Calu3 (cell line): ENCODE measurements at regions not wholly inside any gene's neighbourhood (a gene's known extent, or its start where the extent isn't known, plus 50 kb on each side); places are given as distances from the start of the nearest gene placed in this dataset.

Experiments
- BruUV-seq: library from RNA; stranded (reverse); fragments of 400-500 nt; replicated peaks from 2 replicates; lab custom pipeline; 2021; lab: Mats Ljungman, UMichigan
- CTCF ChIA-PET: fragments of 300-600 bp; sonication (Branson Sonifier 250); formaldehyde crosslinking; loops from one replicate; lab custom pipeline; 2022; ENCODE audit warnings: antibody characterized with exemption; lab: Charles Lee
- DNase-seq: peaks from one replicate; pipeline ENCODE4 v3.0.0; 2022
- H3K27ac Mint-ChIP-seq: one replicate; pipeline ENCODE4 v1.8.0; 2022; ENCODE audit warnings: mixed read lengths; ENCODE audit not compliant: unreplicated experiment
- H3K27me3 Mint-ChIP-seq: one replicate; pipeline ENCODE4 v1.8.0; 2022; ENCODE audit warnings: mixed read lengths; ENCODE audit not compliant: unreplicated experiment
- H3K36me3 Mint-ChIP-seq: one replicate; pipeline ENCODE4 v1.8.0; 2022; ENCODE audit warnings: mild to moderate bottlenecking, moderate library complexity, mixed read lengths; ENCODE audit not compliant: insufficient read depth, unreplicated experiment
- H3K4me1 Mint-ChIP-seq: one replicate; pipeline ENCODE4 v1.8.0; 2022; ENCODE audit warnings: mild to moderate bottlenecking, low read depth, mixed read lengths; ENCODE audit not compliant: unreplicated experiment
- H3K4me3 Mint-ChIP-seq: one replicate; pipeline ENCODE4 v1.8.0; 2022; ENCODE audit warnings: mild to moderate bottlenecking, low read depth, moderate library complexity, mixed read lengths; ENCODE audit not compliant: unreplicated experiment
- H3K9me3 Mint-ChIP-seq: one replicate; pipeline ENCODE4 v1.8.0; 2022; ENCODE audit warnings: low read depth, mixed read lengths; ENCODE audit not compliant: unreplicated experiment
- intact Hi-C: fragments of 100-400 bp; cut with micrococcal nuclease; formaldehyde crosslinking; loops from one replicate; pipeline ENCODE4 v1.10.0; 2022; ENCODE audit not compliant: unreplicated experiment
- TF ChIP-seq, protein P1 (sequence below): fragments of 200-600 bp; IDR thresholded peaks from one replicate; pipeline ENCODE4 v1.8.0; 2022; ENCODE audit warnings: antibody characterized with exemption; ENCODE audit not compliant: unreplicated experiment

DNA sequence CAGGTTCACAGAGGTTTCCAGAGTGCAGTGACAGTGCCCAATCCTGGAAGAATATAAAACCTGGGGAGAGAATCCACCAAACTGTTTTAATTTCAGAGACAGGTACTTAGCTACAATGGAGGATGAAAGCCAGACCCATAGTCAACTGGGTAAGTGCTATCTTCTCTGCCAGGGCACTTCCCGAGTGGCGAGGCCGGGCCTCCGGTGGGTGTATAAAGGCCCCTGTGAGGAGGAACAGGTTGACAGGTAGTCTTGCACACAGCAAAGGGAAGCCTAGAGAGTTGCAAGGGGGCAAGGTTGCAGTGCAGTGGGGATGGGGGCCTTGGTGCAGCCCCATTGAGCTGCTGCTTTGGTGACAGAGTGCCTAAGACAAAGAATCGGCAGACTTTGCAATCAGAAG, 130.7 kb downstream of the SLC38A6 start:
- Mint-ChIP-seq H3K36me3 (peaks cover 27% of the 10 kb centered on the region), H3K9me3 (peaks cover 6% of the 10 kb centered on the region), H3K27ac (no peak overlapping the region), H3K4me1 (no peaks in the 10 kb centered on the region), H3K27me3 (no peaks in the 10 kb centered on the region), H3K4me3 (no peak overlapping the region)
- no TSS peak for BruUV-seq
- no peak for DNase-seq
- intact Hi-C loops: no loop called here
- TF ChIP-seq, protein P1, sequence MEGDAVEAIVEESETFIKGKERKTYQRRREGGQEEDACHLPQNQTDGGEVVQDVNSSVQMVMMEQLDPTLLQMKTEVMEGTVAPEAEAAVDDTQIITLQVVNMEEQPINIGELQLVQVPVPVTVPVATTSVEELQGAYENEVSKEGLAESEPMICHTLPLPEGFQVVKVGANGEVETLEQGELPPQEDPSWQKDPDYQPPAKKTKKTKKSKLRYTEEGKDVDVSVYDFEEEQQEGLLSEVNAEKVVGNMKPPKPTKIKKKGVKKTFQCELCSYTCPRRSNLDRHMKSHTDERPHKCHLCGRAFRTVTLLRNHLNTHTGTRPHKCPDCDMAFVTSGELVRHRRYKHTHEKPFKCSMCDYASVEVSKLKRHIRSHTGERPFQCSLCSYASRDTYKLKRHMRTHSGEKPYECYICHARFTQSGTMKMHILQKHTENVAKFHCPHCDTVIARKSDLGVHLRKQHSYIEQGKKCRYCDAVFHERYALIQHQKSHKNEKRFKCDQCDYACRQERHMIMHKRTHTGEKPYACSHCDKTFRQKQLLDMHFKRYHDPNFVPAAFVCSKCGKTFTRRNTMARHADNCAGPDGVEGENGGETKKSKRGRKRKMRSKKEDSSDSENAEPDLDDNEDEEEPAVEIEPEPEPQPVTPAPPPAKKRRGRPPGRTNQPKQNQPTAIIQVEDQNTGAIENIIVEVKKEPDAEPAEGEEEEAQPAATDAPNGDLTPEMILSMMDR: no peak
- CTCF ChIA-PET: no interaction called here

DNA sequence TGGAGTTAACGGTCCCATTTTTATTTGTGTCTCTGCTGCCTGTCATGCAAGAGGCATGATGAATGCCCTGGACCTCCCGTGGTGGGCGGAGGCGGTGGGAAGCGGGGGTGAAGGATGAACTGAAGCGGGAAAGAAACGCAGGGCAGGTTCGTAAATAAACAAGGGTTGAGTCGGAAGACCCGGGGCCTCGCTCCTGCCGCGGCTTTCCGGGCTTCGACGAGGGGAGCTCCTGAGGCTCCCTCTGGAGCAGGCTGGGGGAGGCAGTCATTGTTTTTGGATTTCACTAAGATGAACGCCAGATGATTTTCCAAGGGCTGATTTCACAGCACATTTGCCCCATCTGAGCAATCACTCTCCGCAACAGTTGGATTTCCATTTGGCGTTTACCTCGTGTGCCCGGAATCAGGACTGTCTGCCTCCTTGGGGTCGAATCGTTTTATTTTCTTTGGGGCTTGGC, 130.2 kb downstream of the SLC38A6 start:
- Mint-ChIP-seq H3K27me3 (no peaks in the 10 kb centered on the region), H3K27ac (no peak overlapping the region), H3K36me3 (peaks cover 27% of the 10 kb centered on the region), H3K4me3 (no peak overlapping the region), H3K4me1 (no peaks in the 10 kb centered on the region), H3K9me3 (peaks cover 6% of the 10 kb centered on the region)
- CTCF ChIA-PET: no interaction called here
- TF ChIP-seq, protein P1: no peak
- intact Hi-C loops: no loop called here
- BruUV-seq: no TSS peak
- DNase-seq: no peak

DNA sequence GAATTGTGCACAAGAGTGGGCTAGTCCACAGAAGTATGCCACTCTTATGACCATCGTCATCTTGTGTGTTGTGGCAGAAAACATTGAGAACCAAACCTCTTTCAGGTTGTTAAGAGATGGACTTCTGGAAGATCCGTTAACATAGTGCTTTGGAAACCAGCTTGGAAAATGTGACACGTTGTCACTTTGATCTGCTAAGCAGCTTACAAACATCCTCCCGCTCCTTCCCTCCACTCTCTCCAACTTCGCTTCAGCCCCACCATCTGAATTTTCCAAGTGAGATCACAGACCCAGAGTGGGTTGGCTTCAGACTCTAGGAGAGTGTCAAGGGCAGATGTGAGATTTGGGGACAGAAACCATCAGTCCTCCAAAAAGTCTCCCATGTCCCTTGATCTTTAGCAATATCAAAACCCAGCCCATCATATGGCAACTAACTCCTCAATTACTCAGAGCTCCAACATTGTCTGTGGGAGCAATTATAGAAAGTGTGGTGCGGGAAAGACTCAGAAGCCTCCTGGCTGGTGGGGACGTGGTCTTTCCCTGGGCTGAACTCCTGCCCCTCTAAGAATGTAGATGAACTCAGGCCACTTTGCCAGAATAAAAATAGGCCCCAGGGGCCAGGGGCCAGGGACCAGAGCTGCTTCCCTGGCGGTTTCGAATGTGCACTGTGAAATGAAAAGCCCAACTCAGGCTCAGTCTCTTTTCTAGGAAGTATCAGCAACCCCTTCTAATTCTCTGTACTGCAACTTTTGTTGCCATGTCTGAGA, 129.5 kb downstream of the SLC38A6 start:
- TF ChIP-seq, protein P1: no peak
- CTCF ChIA-PET: no interaction called here
- intact Hi-C loops: no loop called here
- Mint-ChIP-seq H3K36me3 (peaks cover 28% of the 10 kb centered on the region), H3K9me3 (peaks cover 6% of the 10 kb centered on the region), H3K4me3 (no peak overlapping the region), H3K27me3 (no peaks in the 10 kb centered on the region), H3K27ac (no peak overlapping the region), H3K4me1 (no peaks in the 10 kb centered on the region)
- BruUV-seq: no TSS peak
- DNase-seq: no peak

DNA sequence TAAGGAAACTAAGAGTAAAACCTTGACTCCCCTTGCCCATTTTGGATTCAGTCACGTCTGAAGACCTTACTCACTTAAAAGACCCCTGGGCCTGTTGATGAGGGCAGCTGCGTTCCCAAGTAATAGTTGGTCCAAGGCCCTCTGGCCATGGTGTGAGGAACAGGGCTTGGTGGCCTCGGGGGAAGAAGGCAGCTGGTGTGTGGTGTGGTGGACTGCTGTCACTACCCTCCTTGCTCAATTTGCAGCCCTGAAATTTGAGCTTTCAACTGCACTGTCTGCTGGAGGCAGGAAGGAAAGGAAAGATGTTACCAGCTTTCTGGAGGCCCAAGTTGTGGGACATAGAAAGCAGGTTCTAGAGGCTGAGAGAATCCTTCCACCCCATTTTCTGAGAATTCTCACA, 128.2 kb downstream of the SLC38A6 start:
- Mint-ChIP-seq H3K36me3 (peaks cover 39% of the 10 kb centered on the region), H3K27ac (no peak overlapping the region), H3K9me3 (peaks cover 9% of the 10 kb centered on the region), H3K4me1 (peaks cover 7% of the 10 kb centered on the region), H3K4me3 (no peak overlapping the region), H3K27me3 (no peaks in the 10 kb centered on the region)
- CTCF ChIA-PET: no interaction called here
- no peak for DNase-seq
- TF ChIP-seq, protein P1: no peak
- no TSS peak for BruUV-seq
- intact Hi-C loops: loop anchor here (10.0 kb wide), 1 partner anchor 484 kb away; no protein-coding TSS in a partner anchor
